ENCODE measurements at regions not wholly inside any gene's neighbourhood (a gene's known extent, or its start where the extent isn't known, plus 50 kb on each side); places are given as distances from the start of the nearest gene placed in this dataset.

GRCh38 chr3:13210221-13210975, 137.2 kb upstream of the IQSEC1 start:
- intact Hi-C loops (cut with micrococcal nuclease; ENCODE audit: unreplicated experiment) (no loop called here), in situ Hi-C loops (cut with MboI) (no loop called here)
- Histone ChIP-seq H3K79me2 (ENCODE audit: control insufficient read depth, insufficient read depth, low read length) (no peaks in the 10 kb centered on the region), H3K9ac (ENCODE audit: control insufficient read depth, insufficient read depth, low read length) (no peak overlapping the region), H3K4me3 (no peak overlapping the region), H2AFZ (ENCODE audit: control insufficient read depth, low read depth, low read length) (no peak overlapping the region), H3K9me3 (replicated peaks; ENCODE audit: control insufficient read depth, insufficient read depth, low read length) (no peaks in the 10 kb centered on the region), H3K4me1 (ENCODE audit: control insufficient read depth, insufficient read depth, low read length) (no peaks in the 10 kb centered on the region), H3K27ac (ENCODE audit: control insufficient read depth, insufficient read depth) (no peak overlapping the region), H4K20me1 (ENCODE audit: control insufficient read depth, insufficient read depth) (no peaks in the 10 kb centered on the region), H3K4me2 (ENCODE audit: control insufficient read depth, insufficient read depth) (no peak overlapping the region), H3K27me3 (replicated peaks in 1 of 2; ENCODE audit: control insufficient read depth in 2 of 2, insufficient read depth in 2 of 2, low read length in 1 of 2) (peaks cover 4 to 13% of the 10 kb centered on the region in 2 experiments; a peak in 3 of 4 replicates), H3K36me3 (ENCODE audit: control insufficient read depth in 2 of 2, insufficient read depth in 2 of 2, low read length in 1 of 2) (no peaks in the 10 kb centered on the region)
- ChIA-PET CTCF (no interaction called here), POLR2A (no interaction called here), SMC1A (ENCODE audit: uncharacterized antibody, unreplicated experiment) (no interaction called here), RAD21 (ENCODE audit: unreplicated experiment) (no interaction called here)
- 33% methylated on average over 22 of the region's 22 CpGs for WGBS (ENCODE audit: insufficient coverage, insufficient replicate concordance, low lambda C conversion rate, missing lambda C conversion rate)
- FAIRE-seq (no peak), ATAC-seq (no peak), DNase-seq (ENCODE audit: low read depth, low spot score) (no peak)
- BruUV-seq (replicated peaks): no TSS peak
- TF ChIP-seq BCLAF1 (IDR thresholded peaks at IDR 0.05) (no peak), NFYB (IDR thresholded peaks at IDR 0.05; ENCODE audit: insufficient read depth, low read depth, low read length) (no peak), TCF3 (IDR thresholded peaks at IDR 0.05; ENCODE audit: borderline replicate concordance, insufficient read depth, low read depth, low read length) (no peak), TCF12 (IDR thresholded peaks at IDR 0.05; ENCODE audit: low read depth, low read length) (no peak), CREB1 (IDR thresholded peaks at IDR 0.05; ENCODE audit: low read depth) (no peak), IRF4 (IDR thresholded peaks at IDR 0.05; ENCODE audit: low read depth, low read length) (no peak), RELA (IDR thresholded peaks at IDR 0.05; ENCODE audit: borderline replicate concordance, partially characterized antibody) (no peak), ZNF687 (IDR thresholded peaks at IDR 0.05) (no peak), STAT1 (conservative IDR thresholded peaks at IDR 0.05) (no peak), SMAD1 (IDR thresholded peaks at IDR 0.05; ENCODE audit: low read depth, partially characterized antibody) (no peak), NR2C2 (IDR thresholded peaks at IDR 0.05; ENCODE audit: borderline replicate concordance, control insufficient read depth, insufficient read length, low read depth) (no peak), NRF1 (conservative IDR thresholded peaks at IDR 0.05; ENCODE audit: low read depth, low read length) (no peak), HSF1 (IDR thresholded peaks at IDR 0.05; ENCODE audit: low read depth, low read length) (no peak), IRF5 (IDR thresholded peaks at IDR 0.05; ENCODE audit: borderline replicate concordance) (no peak), ZNF217 (IDR thresholded peaks at IDR 0.05) (no peak)
